GM18520 (cell line): ENCODE measurements at regions not wholly inside any gene's neighbourhood (a gene's known extent, or its start where the extent isn't known, plus 50 kb on each side); places are given as distances from the start of the nearest gene placed in this dataset.

Experiments
- ATAC-seq: cut with Tn5 transposase; IDR thresholded peaks from one replicate; pipeline ENCODE4 v1.9.1; 2021; ENCODE audit not compliant: unreplicated experiment

- no peak for ATAC-seq
Measured at GRCh38 chr19:30082611-30083010, 140.6 kb downstream of the URI1 start.

- no peak for ATAC-seq
Measured at GRCh38 chr19:30083125-30083681, 141.2 kb downstream of the URI1 start.

GRCh38 chr19:30083701-30084156 lies 141.7 kb downstream of the URI1 start:
- no peak for ATAC-seq

- ATAC-seq = no peak
Measured at GRCh38 chr19:30084390-30084819, 142.4 kb downstream of the URI1 start.

DNA sequence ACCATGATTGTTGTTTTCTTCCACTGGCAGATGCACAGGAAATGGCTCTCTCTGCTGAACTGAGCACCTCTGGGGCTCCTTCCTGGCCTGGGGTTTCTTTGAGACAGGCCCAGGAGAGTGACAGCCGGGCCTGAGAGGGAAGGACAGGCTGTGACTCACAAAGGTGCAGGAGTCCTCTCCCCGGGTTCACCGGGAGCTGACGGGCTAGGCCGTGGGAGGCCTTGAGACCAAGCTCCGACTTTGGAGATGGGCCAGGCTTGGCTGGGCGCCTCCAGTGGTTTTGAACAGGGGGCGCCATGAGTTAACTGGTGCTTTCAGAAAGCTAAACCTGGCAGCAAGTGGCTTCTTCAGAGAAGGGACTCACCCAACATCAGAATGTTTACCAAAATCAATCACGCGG lies 143.4 kb downstream of the URI1 start:
- ATAC-seq = no peak

GRCh38 chr19:30086220-30086619 lies 144.2 kb downstream of the URI1 start:
- ATAC-seq = no peak

DNA sequence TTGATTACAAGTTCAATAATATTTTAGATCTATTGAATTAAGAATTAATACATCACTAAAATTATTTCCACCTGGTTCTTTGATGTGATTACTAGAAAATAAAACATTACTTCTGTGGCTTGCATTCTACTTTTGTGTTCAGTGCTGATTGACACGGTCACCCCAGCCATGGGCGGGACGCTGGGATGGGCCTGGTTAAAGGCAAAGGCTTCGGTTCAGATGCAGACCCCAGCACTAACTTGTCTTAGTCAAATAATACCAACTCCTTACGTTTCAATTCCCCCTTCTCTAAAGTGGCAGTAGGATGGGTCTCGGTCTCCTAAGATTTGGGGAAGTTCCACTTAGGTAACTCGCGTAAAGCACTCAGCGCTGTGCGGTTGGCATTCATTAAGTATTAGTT lies 144.9 kb downstream of the URI1 start:
- no peak for ATAC-seq

- no peak for ATAC-seq
Measured at GRCh38 chr19:30087381-30088138, 145.5 kb downstream of the URI1 start.

DNA sequence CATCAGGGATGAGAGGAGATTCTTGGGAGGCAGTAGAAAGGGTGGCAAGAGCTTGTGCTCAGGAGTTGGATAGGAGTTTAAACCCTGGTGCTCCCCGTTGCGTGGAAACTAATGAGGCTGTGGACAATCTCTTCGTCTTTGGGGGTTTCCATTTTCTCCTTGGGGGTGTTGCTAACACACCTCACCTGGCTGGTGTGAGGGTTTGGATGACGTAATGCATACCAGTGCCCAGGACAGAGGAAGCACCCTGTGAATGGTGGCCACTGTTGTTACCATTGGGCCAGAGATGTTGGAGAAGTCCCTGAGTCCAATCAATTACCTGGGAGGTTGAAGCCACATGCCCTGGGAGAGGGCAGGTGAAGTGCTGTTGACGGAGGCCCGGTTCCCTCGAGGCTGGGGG lies 146.5 kb downstream of the URI1 start:
- no peak for ATAC-seq

DNA sequence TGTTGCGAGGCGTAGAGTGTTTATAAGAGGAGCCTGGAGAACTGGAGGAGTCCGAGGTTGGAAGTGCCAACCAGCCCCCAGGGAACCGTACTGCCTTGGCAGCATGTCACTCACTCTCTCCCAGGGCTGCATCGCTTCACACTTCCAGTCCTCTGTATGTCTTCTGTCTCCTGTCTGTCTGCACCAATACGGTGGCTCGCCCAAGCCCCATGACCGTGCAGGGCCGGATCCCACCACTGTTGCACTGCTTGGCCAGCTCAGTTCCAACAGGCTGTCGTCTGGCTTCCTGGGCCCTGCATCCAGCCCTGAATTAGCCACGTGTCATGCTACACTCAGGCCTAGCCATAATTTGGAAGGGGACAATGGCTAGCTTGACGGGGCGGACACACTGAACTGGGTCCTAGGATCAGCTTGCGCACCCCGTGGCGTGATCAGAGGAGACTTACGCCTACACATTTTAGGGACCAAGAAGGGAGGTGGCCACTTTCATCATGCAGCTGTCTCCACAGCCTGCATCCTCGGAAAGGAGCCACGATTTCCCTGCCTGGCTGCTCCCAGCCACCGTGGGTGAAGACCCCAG lies 147.1 kb downstream of the URI1 start:
- no peak for ATAC-seq

DNA sequence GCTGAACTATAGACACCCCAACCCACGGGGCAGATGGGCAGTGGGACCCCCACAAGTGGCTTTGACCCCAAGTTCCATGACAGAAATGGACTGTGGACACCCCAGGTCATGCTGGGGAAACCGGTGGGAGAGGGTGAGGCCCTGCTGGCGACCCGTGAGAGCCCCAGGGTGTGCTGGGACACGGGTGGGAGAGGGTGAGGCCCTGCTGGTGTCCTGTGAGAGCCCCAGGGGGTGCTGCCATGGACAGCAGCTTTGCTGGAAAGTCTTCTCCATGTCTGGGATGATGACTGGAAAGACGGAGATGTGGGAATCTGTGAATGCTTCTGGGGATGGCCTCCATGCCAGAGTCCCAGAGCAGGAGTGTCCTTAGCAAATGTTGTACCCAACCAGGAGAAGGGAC lies 148.4 kb downstream of the URI1 start:
- no peak for ATAC-seq

DNA sequence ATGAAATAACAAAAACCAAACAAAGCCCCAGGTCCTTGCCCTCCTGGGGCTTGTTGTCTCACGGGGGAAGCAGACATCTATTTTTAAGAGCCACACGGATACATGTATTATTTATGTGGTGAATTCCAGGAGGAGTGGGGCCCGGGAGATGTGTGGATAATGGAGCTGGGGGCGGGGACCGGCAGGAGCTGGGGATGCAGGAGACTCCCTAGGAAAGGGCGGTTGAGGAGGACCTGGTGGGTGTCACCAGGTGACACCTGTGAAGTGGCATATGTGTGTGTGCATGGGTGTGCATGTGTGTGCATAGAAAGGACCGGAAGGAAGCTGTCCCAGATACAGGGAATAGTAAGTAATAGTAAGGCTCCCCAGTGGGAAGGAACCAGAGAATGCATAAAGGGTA lies 148.9 kb downstream of the URI1 start:
- no peak for ATAC-seq

GRCh38 chr19:30091456-30091855 lies 149.4 kb downstream of the URI1 start:
- no peak for ATAC-seq

DNA sequence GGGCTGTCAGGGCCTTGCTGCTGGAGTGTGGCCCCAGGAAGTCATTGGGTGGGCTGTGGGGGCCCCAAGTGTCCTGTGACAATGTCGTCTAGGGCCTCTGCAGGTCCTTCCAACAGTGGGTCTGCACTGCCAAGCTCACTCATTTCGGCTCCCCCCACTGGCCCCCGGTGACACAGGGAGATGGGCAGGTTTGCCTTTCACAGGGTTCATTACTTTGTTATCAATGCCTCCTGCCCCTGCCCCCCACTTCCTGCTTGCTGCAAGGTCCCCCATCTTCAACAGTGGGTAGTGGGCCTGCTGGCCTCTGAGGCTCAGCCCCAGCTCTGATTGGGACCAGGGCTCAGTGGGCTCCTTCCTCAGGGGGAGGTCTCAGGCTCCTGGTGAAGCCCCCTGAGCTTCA lies 149.8 kb downstream of the URI1 start:
- ATAC-seq = no peak

DNA sequence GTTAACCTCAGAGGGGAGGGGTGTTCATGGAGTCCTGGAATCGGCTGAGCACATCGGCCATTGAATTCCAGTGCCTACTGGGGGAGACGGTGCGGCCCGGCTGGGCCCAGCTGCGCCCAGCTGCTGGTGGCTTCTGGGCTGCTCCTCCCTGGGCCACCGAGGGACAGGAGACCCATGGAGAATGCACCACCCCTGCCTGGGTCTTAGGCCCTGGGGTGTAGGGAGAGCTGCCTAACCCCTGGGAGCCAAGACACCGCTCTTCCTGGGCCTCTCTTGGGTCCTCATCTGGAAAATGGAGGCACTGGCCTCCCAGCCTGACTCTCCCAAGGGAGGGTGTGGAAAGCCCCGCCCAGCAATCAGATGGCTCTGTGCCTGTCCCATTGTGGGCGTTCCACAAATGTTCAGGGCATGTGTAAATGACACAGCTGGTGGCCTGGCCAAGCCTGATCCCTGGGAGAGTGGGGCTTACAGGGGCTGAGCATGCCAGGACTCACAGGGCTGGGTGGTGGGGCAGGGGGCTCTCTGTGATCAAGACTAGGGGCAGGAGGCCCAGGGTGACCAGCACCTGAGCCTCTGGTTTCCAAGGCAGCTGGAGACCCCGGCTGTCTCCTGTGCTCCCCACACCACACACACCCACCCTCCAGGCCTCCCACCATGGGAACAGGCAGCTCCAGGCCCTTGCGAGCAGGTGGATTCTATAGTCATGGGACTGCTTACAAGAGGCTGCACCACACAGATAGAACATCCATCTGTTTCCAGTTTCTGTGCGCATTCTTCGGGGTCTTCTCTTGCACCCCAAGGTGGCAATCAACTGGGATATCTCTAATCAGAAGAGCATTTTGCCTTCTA lies 150.9 kb downstream of the URI1 start:
- no peak for ATAC-seq

- ATAC-seq = no peak
Measured at GRCh38 chr19:30093966-30094755, 152.1 kb downstream of the URI1 start.

GRCh38 chr19:30094756-30095140 lies 152.7 kb downstream of the URI1 start:
- ATAC-seq = no peak

GRCh38 chr19:30095171-30095570 lies 153.1 kb downstream of the URI1 start:
- ATAC-seq = no peak

DNA sequence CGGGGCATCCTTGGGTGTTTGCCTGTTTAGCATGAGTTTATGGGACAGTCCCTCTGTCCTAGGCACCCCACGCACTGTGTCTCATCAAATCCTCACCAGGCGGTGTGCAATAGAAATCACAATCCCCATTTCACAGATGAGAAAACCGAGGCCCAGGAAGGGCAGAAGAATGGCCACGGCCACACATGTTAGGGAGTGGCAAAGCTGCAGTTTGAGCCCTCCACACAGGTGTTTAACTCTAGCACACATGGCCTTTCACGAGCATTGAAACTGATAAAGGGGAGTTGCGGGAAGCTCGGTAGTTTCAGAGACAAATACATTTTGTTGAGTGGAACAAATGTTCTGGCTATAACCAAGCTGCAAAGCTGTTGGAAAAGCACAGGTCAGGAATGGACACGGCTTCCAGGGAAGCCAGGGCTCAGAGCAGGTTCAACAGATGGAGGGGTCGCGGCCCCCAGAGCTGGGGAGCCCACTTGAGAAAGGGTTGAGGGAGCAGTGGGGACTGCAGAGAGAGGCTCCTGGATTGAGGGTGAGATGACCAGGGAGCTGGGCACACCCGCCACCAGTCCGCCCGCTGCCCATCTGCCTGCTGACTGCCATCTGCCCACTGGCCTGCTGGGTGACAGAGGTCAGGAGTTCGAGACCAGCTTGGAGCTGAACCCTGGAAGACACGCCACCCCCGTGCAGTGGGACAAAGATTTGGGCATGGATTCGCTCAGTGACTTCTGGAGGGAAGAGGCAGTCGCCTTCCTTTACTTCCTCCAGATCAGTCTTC lies 154.7 kb downstream of the URI1 start:
- no peak for ATAC-seq

- no peak for ATAC-seq
Measured at GRCh38 chr19:30097746-30098280, 155.8 kb downstream of the URI1 start.
